K562 (cell line): ENCODE measurements at regions not wholly inside any gene's neighbourhood (a gene's known extent, or its start where the extent isn't known, plus 50 kb on each side); places are given as distances from the start of the nearest gene placed in this dataset.

Experiments used
- ATAC-seq: fragments of 200-7000 bp; cut with Tn5 transposase; 3 replicates; pipeline ENCODE4 v1.9.1; 2020; ENCODE audit warnings: moderate library complexity
- BruUV-seq: library from RNA; stranded (reverse); fragments of 400-500 nt; replicated peaks from 2 replicates; lab custom pipeline; 2021; lab: Mats Ljungman, UMichigan
- CTCF ChIA-PET: fragments of 300-600 bp; formaldehyde crosslinking; extraction: SDS; loops from one replicate; lab custom pipeline; 2021; ENCODE audit warnings: low intra/inter-chr PET ratio; lab: Yijun Ruan, JAX
- POLR2A ChIA-PET: fragments of 300-600, 350-650 bp; sonication (Branson Sonifier 250); formaldehyde crosslinking; extraction: SDS; loops from one replicate; lab custom pipeline; 2021; ENCODE audit warnings: antibody characterized with exemption, inconsistent platforms; lab: Yijun Ruan, JAX
- DNase-seq, 4 experiments: peaks; one replicate each; pipeline versions ENCODE4 v3.0.0 to v3.0.0-alpha.2; 2011 to 2018; ENCODE audit warnings: low spot score in 3 of 4, mixed read lengths in 3 of 4; ENCODE audit errors: extremely low read depth in 1 of 4
- FAIRE-seq: peaks from 2 replicates; lab custom pipeline; 2011; peaks lifted over from hg19 to GRCh38; lab: Jason Lieb, UNC
- H2AFZ ChIP-seq: 2 replicates; pipeline ENCODE4 v1.6.0; 2011; ENCODE audit warnings: low read depth, low read length, control low read depth, inconsistent platforms
- H3K27ac ChIP-seq: fragments of 200-600 bp; 3 replicates; pipeline ENCODE4 v1.8.0; 2011; ENCODE audit warnings: low read depth, mild to moderate bottlenecking, control low read depth, inconsistent platforms, low read length, moderate library complexity, mixed read lengths; ENCODE audit errors: extremely low read depth
- H3K27me3 ChIP-seq, 2 experiments: fragments of 300-600 bp in 1 of 2; 2 replicates in 1 of 2; 3 replicates in 1 of 2; pipeline versions ENCODE4 v1.6.0 to v1.8.0; 2011; ENCODE audit warnings: inconsistent platforms in 2 of 2, low read length in 2 of 2, mild to moderate bottlenecking in 1 of 2, mixed read lengths in 1 of 2, moderate library complexity in 1 of 2; ENCODE audit not compliant: control insufficient read depth in 2 of 2, insufficient read depth in 2 of 2
- H3K36me3 ChIP-seq: fragments of 300-600 bp; 3 replicates; pipeline ENCODE4 v1.8.0; 2011; ENCODE audit warnings: mild to moderate bottlenecking, low read length, inconsistent platforms; ENCODE audit not compliant: control insufficient read depth, insufficient read depth
- H3K4me1 ChIP-seq, 2 experiments: fragments of 200-600 bp in 1 of 2; replicated peaks in 1 of 2; 2 replicates in 1 of 2; 3 replicates in 1 of 2; pipeline versions ENCODE4 v1.5.1 to v1.8.0; 2011; ENCODE audit warnings: inconsistent platforms in 2 of 2, low read length in 2 of 2, mild to moderate bottlenecking in 1 of 2, mixed read lengths in 1 of 2, moderate library complexity in 1 of 2; ENCODE audit not compliant: control insufficient read depth in 2 of 2, insufficient read depth in 2 of 2
- H3K4me2 ChIP-seq: 2 replicates; pipeline ENCODE4 v1.6.1; 2011; ENCODE audit warnings: low read length, control low read depth, inconsistent platforms, mixed read lengths; ENCODE audit not compliant: insufficient read depth
- H3K4me3 ChIP-seq: fragments of 200-600 bp; sonication (generic), shearing (Covaris generic); 2 replicates; pipeline ENCODE4 v1.5.1; 2016; ENCODE audit warnings: control low read depth, inconsistent platforms
- H3K79me2 ChIP-seq: fragments of 200-600 bp; 3 replicates; pipeline ENCODE4 v1.8.0; 2011; ENCODE audit warnings: low read length, inconsistent platforms; ENCODE audit not compliant: control insufficient read depth, insufficient read depth
- H3K9ac ChIP-seq, 2 experiments: 2 replicates each; pipeline versions ENCODE4 v1.6.0 to v1.6.1; 2011; ENCODE audit warnings: low read depth in 2 of 2, low read length in 2 of 2, control low read depth in 1 of 2, inconsistent platforms in 1 of 2, mild to moderate bottlenecking in 1 of 2, mixed read lengths in 1 of 2; ENCODE audit not compliant: insufficient read depth in 1 of 2
- H3K9me1 ChIP-seq: one replicate; pipeline ENCODE4 v1.6.0; 2011; ENCODE audit warnings: inconsistent platforms, mild to moderate bottlenecking, low read length, moderate library complexity; ENCODE audit not compliant: control insufficient read depth, insufficient read depth
- H3K9me3 ChIP-seq: replicated peaks from 2 replicates; pipeline ENCODE4 v1.5.1; 2011; ENCODE audit warnings: low read depth, low read length, inconsistent platforms; ENCODE audit not compliant: control insufficient read depth, insufficient read depth
- H4K20me1 ChIP-seq: replicated peaks from 2 replicates; pipeline ENCODE4 v1.6.1; 2011; ENCODE audit warnings: low read length, inconsistent platforms, mixed read lengths; ENCODE audit not compliant: control insufficient read depth, insufficient read depth
- ELF1 ChIP-seq: fragments of 200-800 bp; sonication (Bioruptor generic); IDR thresholded peaks from 2 replicates; pipeline ENCODE4 v1.6.1; 2016; ENCODE audit warnings: missing genetic modification characterization, missing compliant biosample characterization
- EP400 ChIP-seq: fragments of 450-650 bp; IDR thresholded peaks from 2 replicates; pipeline ENCODE4 v1.6.1; 2017; ENCODE audit warnings: antibody characterized with exemption, mild to moderate bottlenecking, moderate library complexity
- GTF2E2 ChIP-seq: fragments of 200-800 bp; sonication (Bioruptor generic); IDR thresholded peaks from 2 replicates; pipeline ENCODE4 v1.6.1; 2016; ENCODE audit warnings: missing genetic modification characterization, missing compliant biosample characterization
- MAFK ChIP-seq: IDR thresholded peaks from 2 replicates; pipeline ENCODE4 v1.6.1; 2011; ENCODE audit warnings: low read length, improper control_type of control experiment
- NELFE ChIP-seq: IDR thresholded peaks from 2 replicates; pipeline ENCODE4 v1.6.1; 2011; ENCODE audit warnings: mild to moderate bottlenecking; ENCODE audit not compliant: insufficient read depth, insufficient read length
- TARDBP ChIP-seq: fragments of 450-650 bp; IDR thresholded peaks from 2 replicates; pipeline ENCODE4 v1.6.1; 2016
- TCFL5 ChIP-seq: fragments of 250-450 bp; sonication (Bioruptor Pico); conservative IDR thresholded peaks from 2 replicates; pipeline ENCODE4 v1.6.1; 2021; ENCODE audit warnings: mild to moderate bottlenecking, moderate library complexity, matching md5 sums
- ZC3H8 ChIP-seq: fragments of 450-650 bp; IDR thresholded peaks from 2 replicates; pipeline ENCODE4 v1.6.1; 2017
- ZFP36 ChIP-seq: fragments of 150-350 bp; IDR thresholded peaks from 2 replicates; pipeline ENCODE4 v1.6.1; 2018; ENCODE audit warnings: low read length, low read depth; ENCODE audit not compliant: partially characterized antibody
- ZNF23 ChIP-seq: fragments of 250-450 bp; sonication (Bioruptor Pico); IDR thresholded peaks from 2 replicates; pipeline ENCODE4 v1.4.0; 2020; ENCODE audit warnings: mild to moderate bottlenecking
- ZNF239 ChIP-seq: fragments of 250-450 bp; sonication (Bioruptor Pico); IDR thresholded peaks from 2 replicates; pipeline ENCODE4 v1.4.0; 2020; ENCODE audit warnings: mild to moderate bottlenecking
- ZNF512 ChIP-seq: IDR thresholded peaks from 2 replicates; pipeline ENCODE4 v1.6.1; 2016; ENCODE audit warnings: missing genetic modification characterization, missing compliant biosample characterization
- WGBS: fragments of 100-300 bp; shearing (Covaris generic); methylation state at CpG from one replicate; pipeline ENCODE4 v1.1.6; 2016; ENCODE audit warnings: low coverage, mixed read lengths; ENCODE audit not compliant: insufficient coverage; ENCODE audit errors: missing lambda C conversion rate; 5-methylcytosine and 5-hydroxymethylcytosine counted together
- in situ Hi-C: fragments of 300-500 bp; cut with MboI; formaldehyde crosslinking; loops from 4 replicates; pipeline ENCODE4 v1.15.0; 2018; ENCODE audit warnings: inconsistent platforms, mixed read lengths
- intact Hi-C: fragments of 100-400 bp; cut with micrococcal nuclease; formaldehyde crosslinking; loops from 2 replicates; pipeline ENCODE4 v1.14.2; 2022
- TF ChIP-seq, protein P1 (sequence below): fragments of 200-800 bp; sonication (Bioruptor generic); IDR thresholded peaks from 2 replicates; pipeline ENCODE4 v1.6.1; 2016; ENCODE audit warnings: missing genetic modification characterization, missing compliant biosample characterization

GRCh38 chr17:79187186-79187585 is 112.6 kb downstream of the ENGASE start:
- no peak overlapping the region for H3K9ac ChIP-seq
- 2% methylated on average over 12 of the region's 12 CpGs for WGBS
- no peak for ATAC-seq
- H3K27me3 ChIP-seq = peaks cover under 1 to 65% of the 10 kb centered on the region in 2 experiments; a peak in 4 of 5 replicates
- POLR2A ChIA-PET = no interaction called here
- BruUV-seq = no TSS peak
- H3K27ac ChIP-seq = no peak overlapping the region
- no peak for FAIRE-seq
- H3K9me3 ChIP-seq = no peaks in the 10 kb centered on the region
- intact Hi-C loops = no loop called here
- H3K4me1 ChIP-seq = peaks cover 0 to 6% of the 10 kb centered on the region in 2 experiments; a peak in 2 of 5 replicates
- DNase-seq = no peak
- H3K79me2 ChIP-seq = no peaks in the 10 kb centered on the region
- H3K4me3 ChIP-seq = no peak overlapping the region
- H2AFZ ChIP-seq = no peak overlapping the region
- H4K20me1 ChIP-seq = peaks cover 9% of the 10 kb centered on the region; the same call in 1 of the 2 replicates
- H3K4me2 ChIP-seq = no peak overlapping the region
- H3K9me1 ChIP-seq = no peaks in the 10 kb centered on the region
- CTCF ChIA-PET = interaction anchor here (1.3 kb wide), 1 partner anchor 205 kb away, joined by 5 read pairs; no protein-coding TSS in a partner anchor
- H3K36me3 ChIP-seq = no peaks in the 10 kb centered on the region
- in situ Hi-C loops = loop anchor here (5.0 kb wide), 1 partner anchor 205 kb away; no protein-coding TSS in a partner anchor
- TF ChIP-seq, protein P1, sequence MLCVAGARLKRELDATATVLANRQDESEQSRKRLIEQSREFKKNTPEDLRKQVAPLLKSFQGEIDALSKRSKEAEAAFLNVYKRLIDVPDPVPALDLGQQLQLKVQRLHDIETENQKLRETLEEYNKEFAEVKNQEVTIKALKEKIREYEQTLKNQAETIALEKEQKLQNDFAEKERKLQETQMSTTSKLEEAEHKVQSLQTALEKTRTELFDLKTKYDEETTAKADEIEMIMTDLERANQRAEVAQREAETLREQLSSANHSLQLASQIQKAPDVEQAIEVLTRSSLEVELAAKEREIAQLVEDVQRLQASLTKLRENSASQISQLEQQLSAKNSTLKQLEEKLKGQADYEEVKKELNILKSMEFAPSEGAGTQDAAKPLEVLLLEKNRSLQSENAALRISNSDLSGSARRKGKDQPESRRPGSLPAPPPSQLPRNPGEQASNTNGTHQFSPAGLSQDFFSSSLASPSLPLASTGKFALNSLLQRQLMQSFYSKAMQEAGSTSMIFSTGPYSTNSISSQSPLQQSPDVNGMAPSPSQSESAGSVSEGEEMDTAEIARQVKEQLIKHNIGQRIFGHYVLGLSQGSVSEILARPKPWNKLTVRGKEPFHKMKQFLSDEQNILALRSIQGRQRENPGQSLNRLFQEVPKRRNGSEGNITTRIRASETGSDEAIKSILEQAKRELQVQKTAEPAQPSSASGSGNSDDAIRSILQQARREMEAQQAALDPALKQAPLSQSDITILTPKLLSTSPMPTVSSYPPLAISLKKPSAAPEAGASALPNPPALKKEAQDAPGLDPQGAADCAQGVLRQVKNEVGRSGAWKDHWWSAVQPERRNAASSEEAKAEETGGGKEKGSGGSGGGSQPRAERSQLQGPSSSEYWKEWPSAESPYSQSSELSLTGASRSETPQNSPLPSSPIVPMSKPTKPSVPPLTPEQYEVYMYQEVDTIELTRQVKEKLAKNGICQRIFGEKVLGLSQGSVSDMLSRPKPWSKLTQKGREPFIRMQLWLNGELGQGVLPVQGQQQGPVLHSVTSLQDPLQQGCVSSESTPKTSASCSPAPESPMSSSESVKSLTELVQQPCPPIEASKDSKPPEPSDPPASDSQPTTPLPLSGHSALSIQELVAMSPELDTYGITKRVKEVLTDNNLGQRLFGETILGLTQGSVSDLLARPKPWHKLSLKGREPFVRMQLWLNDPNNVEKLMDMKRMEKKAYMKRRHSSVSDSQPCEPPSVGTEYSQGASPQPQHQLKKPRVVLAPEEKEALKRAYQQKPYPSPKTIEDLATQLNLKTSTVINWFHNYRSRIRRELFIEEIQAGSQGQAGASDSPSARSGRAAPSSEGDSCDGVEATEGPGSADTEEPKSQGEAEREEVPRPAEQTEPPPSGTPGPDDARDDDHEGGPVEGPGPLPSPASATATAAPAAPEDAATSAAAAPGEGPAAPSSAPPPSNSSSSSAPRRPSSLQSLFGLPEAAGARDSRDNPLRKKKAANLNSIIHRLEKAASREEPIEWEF (CRISPR knock-in tag) = no peak
- TF ChIP-seq TCFL5 (CRISPR knock-in tag) (no peak), ZNF23 (CRISPR knock-in tag) (no peak), ZFP36 (no peak), ZNF239 (no peak), MAFK (no peak), ELF1 (no peak), GTF2E2 (tag) (no peak), TARDBP (no peak), NELFE (no peak), ZNF512 (tag) (no peak), EP400 (no peak), ZC3H8 (no peak)
